GM10248 (cell line): ENCODE measurements at regions not wholly inside any gene's neighbourhood (a gene's known extent, or its start where the extent isn't known, plus 50 kb on each side); places are given as distances from the start of the nearest gene placed in this dataset.

Experiments used
- CTCF ChIA-PET: fragments of 300-600 bp; sonication (Branson Sonifier 250); formaldehyde crosslinking; extraction: SDS; loops from one replicate; lab custom pipeline; 2021; ENCODE audit warnings: antibody characterized with exemption; lab: Yijun Ruan, JAX
- POLR2A ChIA-PET: fragments of 350-650 bp; sonication (Branson Sonifier 250); formaldehyde crosslinking; extraction: SDS; loops from one replicate; lab custom pipeline; 2020; ENCODE audit warnings: antibody characterized with exemption; lab: Yijun Ruan, JAX
- DNase-seq: peaks from one replicate; pipeline ENCODE4 v3.0.0; 2012; ENCODE audit errors: extremely low spot score
- CTCF ChIP-seq: IDR thresholded peaks from 2 replicates; pipeline ENCODE4 v1.5.1; 2012; ENCODE audit warnings: mild to moderate bottlenecking, low read depth; ENCODE audit errors: extremely low read depth, missing control alignments, control extremely low read depth

- no peak for TF ChIP-seq CTCF
- no peak for DNase-seq
- CTCF ChIA-PET: interaction anchor here (1.1 to 8.8 kb wide), 4 partner anchors 11 to 630 kb away, joined by 3 to 63 read pairs (median 5); no protein-coding TSS in a partner anchor
- POLR2A ChIA-PET: interaction anchor here (0.6 kb wide), 1 partner anchor 83 kb away, joined by 3 read pairs; no protein-coding TSS in a partner anchor
These were observed 73.5 kb downstream of the ADM start for GRCh38 chr11:10378362-10378761.

- ChIA-PET CTCF (interaction anchor here (1.1 to 8.8 kb wide), 5 partner anchors 11 to 631 kb away, joined by 3 to 63 read pairs (median 5); no protein-coding TSS in a partner anchor), POLR2A (no interaction called here)
- DNase-seq: no peak
- TF ChIP-seq CTCF: no peak
These were observed 74.1 kb downstream of the ADM start for GRCh38 chr11:10379022-10379421.

DNA sequence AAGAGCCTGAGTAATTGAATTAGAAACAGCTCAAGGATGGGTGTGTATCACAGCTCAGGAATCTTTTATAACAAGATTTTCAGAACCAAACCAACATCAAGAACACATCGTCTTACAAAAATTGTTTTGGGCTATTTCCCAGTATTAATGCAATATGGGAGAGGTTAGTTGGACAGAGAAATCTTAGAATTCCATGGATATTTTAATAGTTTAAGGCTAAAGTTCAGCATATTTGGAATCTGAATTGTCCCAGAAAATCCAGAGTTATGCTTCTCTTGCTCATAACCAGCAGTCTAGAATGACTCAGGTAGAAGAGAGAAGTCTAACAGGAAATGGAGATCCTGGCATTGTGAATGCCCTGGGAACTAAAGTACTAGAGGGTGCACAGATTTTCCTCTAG, 74.6 kb downstream of the ADM start:
- CTCF ChIA-PET: interaction anchor here (1.1 to 8.8 kb wide), 5 partner anchors 11 to 631 kb away, joined by 3 to 63 read pairs (median 5); no protein-coding TSS in a partner anchor
- POLR2A ChIA-PET: no interaction called here
- DNase-seq: no peak
- no peak for TF ChIP-seq CTCF

DNA sequence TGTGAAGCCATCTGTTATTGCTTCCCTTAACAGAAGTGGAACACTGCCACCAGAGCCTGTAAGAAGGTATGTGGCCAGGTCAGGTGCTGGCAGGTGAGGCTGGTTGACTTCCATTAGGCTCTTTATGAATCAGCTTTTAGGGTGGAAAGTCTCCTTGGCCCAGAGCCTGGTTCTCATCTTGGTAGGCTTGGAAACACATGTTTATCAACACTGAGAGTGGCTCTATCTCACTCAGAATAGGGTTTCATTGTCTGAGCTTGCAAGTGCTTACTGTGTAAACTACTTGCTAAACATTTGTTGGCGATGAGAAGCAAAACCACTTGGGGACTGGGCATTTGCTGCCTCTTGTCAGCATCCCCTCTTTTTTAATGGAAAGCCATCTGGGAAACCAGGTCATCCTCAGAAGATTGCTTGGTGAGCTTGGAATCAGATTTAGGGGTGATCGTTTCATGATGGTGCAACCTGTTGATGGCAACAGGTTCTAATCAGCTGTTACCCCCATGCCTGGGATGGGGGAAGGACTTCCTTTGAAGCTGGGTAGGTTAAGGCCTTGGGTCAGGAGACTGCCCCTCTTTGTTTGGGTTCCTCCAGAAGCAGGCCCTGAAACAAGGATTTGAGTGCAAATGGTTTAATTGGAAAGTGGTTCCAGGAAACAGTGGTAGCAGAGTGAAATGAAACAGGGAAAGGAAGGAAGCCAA, 75.0 kb upstream of the AMPD3 start:
- CTCF ChIA-PET: interaction anchor here (0.9 to 8.8 kb wide), 7 partner anchors 10 to 274 kb away, joined by 3 to 63 read pairs (median 4); no protein-coding TSS in a partner anchor
- POLR2A ChIA-PET: no interaction called here

DNA sequence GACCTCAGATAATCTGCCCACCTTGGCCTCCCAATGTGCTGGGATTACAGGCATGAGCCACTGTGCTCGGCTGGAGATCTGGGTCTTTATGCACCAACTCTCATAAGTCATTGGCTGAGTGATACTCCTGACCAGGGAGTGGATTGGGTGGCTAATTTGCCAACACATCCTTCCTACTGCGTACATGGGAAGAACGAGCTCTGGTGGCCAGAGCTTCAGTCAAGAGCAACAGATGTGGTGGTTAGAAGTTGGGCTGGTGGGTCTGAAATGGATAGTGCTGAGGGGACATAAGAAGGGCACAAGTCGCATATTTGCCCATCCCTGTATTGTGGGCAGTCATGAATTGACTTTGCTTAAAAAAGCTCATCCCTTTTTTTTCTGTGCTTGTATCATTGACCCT, 74.1 kb upstream of the AMPD3 start:
- POLR2A ChIA-PET: interaction anchor here (0.7 kb wide), 1 partner anchor 12 kb away, joined by 3 read pairs; no protein-coding TSS in a partner anchor
- CTCF ChIA-PET: interaction anchor here (1.5 to 8.8 kb wide), 4 partner anchors 9 to 25 kb away, joined by 3 to 63 read pairs (median 4); no protein-coding TSS in a partner anchor
- no peak for TF ChIP-seq CTCF
- DNase-seq: no peak

More for the DNA sequence above, 75.0 kb upstream of the AMPD3 start:
- no peak for TF ChIP-seq CTCF
- DNase-seq: no peak

DNA sequence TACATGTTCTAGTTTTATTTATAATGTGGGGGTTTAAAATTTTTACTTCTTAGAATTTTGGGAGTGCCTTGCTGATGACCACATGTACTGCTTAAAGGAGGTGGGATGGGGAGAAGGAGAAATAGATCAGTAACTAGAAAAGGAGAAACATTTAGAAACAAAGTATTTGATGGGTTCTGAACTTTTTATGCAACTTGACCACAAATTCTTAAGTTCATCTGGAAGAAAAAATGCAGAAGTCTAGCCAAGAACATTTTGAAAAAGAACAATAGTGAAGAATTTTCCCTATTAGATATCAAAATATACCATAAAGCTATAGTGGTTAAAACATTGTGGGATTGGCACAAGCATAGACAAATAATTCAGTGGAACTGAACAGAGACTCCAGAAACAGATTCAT, 73.3 kb upstream of the AMPD3 start:
- TF ChIP-seq CTCF: no peak
- ChIA-PET POLR2A (no interaction called here), CTCF (interaction anchor here (1.6 to 8.8 kb wide), 3 partner anchors 15 to 26 kb away, joined by 4 to 63 read pairs (median 5); no protein-coding TSS in a partner anchor)
- DNase-seq: no peak
